GM12878 (cell line): ENCODE measurements at regions not wholly inside any gene's neighbourhood (a gene's known extent, or its start where the extent isn't known, plus 50 kb on each side); places are given as distances from the start of the nearest gene placed in this dataset.

Experiments used
- ATAC-seq: fragments of 200-7000 bp; cut with Tn5 transposase; 3 replicates; pipeline ENCODE4 v1.9.1; 2020; ENCODE audit warnings: mild to moderate bottlenecking, moderate library complexity
- BruUV-seq: library from RNA; stranded (reverse); fragments of 400-500 nt; replicated peaks from 2 replicates; lab custom pipeline; 2021; lab: Mats Ljungman, UMichigan
- CTCF ChIA-PET: fragments of 300-600 bp; sonication (Branson Sonifier 250); formaldehyde crosslinking; extraction: SDS; loops from one replicate; lab custom pipeline; 2021; ENCODE audit warnings: inconsistent platforms; lab: Yijun Ruan, JAX
- POLR2A ChIA-PET: fragments of 350-600 bp; formaldehyde crosslinking; extraction: SDS; loops from one replicate; lab custom pipeline; 2021; ENCODE audit warnings: inconsistent platforms; lab: Charles Lee
- RAD21 ChIA-PET: fragments of 300-600 bp; sonication (Branson Sonifier 250); formaldehyde crosslinking; loops from one replicate; lab custom pipeline; 2023; ENCODE audit warnings: antibody characterized with exemption; ENCODE audit not compliant: unreplicated experiment; lab: Charles Lee
- SMC1A ChIA-PET: fragments of 300-600 bp; sonication (Branson Sonifier 250); formaldehyde crosslinking; loops from one replicate; lab custom pipeline; 2023; ENCODE audit not compliant: unreplicated experiment, uncharacterized antibody; lab: Charles Lee
- DNase-seq: peaks from one replicate; pipeline ENCODE4 v3.0.0-alpha.2; 2011; ENCODE audit warnings: low read depth, low spot score
- FAIRE-seq: peaks from 3 replicates; lab custom pipeline; 2011; peaks lifted over from hg19 to GRCh38; lab: Jason Lieb, UNC
- H2AFZ ChIP-seq: 2 replicates; pipeline ENCODE4 v1.6.0; 2011; ENCODE audit warnings: low read depth, low read length, control low read depth; ENCODE audit not compliant: control insufficient read depth
- H3K27ac ChIP-seq: 2 replicates; pipeline ENCODE4 v1.5.1; 2011; ENCODE audit warnings: control low read depth; ENCODE audit not compliant: control insufficient read depth, insufficient read depth
- H3K27me3 ChIP-seq, 2 experiments: replicated peaks in 1 of 2; 2 replicates each; pipeline versions ENCODE4 v1.6.0 to v1.6.1; 2011; ENCODE audit warnings: low read length in 1 of 2; ENCODE audit not compliant: control insufficient read depth in 2 of 2, insufficient read depth in 2 of 2
- H3K36me3 ChIP-seq, 2 experiments: 2 replicates each; pipeline ENCODE4 v1.5.1; 2011; ENCODE audit warnings: low read length in 1 of 2; ENCODE audit not compliant: control insufficient read depth in 2 of 2, insufficient read depth in 2 of 2
- H3K4me1 ChIP-seq: 2 replicates; pipeline ENCODE4 v1.6.1; 2011; ENCODE audit warnings: mild to moderate bottlenecking, low read length, moderate library complexity, mixed read lengths; ENCODE audit not compliant: control insufficient read depth, insufficient read depth
- H3K4me2 ChIP-seq: 2 replicates; pipeline ENCODE4 v1.6.0; 2011; ENCODE audit warnings: control low read depth; ENCODE audit not compliant: control insufficient read depth, insufficient read depth
- H3K4me3 ChIP-seq: fragments of 200-600 bp; sonication (generic); 2 replicates; pipeline ENCODE4 v1.5.1; 2016
- H3K79me2 ChIP-seq: 2 replicates; pipeline ENCODE4 v1.6.0; 2011; ENCODE audit warnings: low read length; ENCODE audit not compliant: control insufficient read depth, insufficient read depth
- H3K9ac ChIP-seq: 2 replicates; pipeline ENCODE4 v1.8.0; 2011; ENCODE audit warnings: low read length, control low read depth, mixed read lengths; ENCODE audit not compliant: control insufficient read depth, insufficient read depth
- H3K9me3 ChIP-seq: replicated peaks from 3 replicates; pipeline ENCODE4 v1.5.1; 2011; ENCODE audit warnings: mild to moderate bottlenecking, low read length; ENCODE audit not compliant: control insufficient read depth, insufficient read depth
- H4K20me1 ChIP-seq: 2 replicates; pipeline ENCODE4 v1.6.0; 2011; ENCODE audit not compliant: control insufficient read depth, insufficient read depth
- BRCA1 ChIP-seq: IDR thresholded peaks from 2 replicates; pipeline ENCODE4 v1.6.1; 2011; ENCODE audit warnings: low read depth, low read length, improper control_type of control experiment
- CBFB ChIP-seq: IDR thresholded peaks from 2 replicates; pipeline ENCODE4 v1.6.1; 2016; ENCODE audit warnings: antibody characterized with exemption, low read depth
- CEBPB ChIP-seq, 2 experiments: fragments of 150-350 bp in 1 of 2; IDR thresholded peaks; 2 replicates each; pipeline ENCODE4 v1.6.1; 2012 to 2014; ENCODE audit warnings: low read depth in 2 of 2, low read length in 2 of 2, borderline replicate concordance in 1 of 2, inconsistent platforms in 1 of 2
- EED ChIP-seq: sonication (generic); IDR thresholded peaks from 2 replicates; pipeline ENCODE4 v1.6.1; 2016; ENCODE audit warnings: antibody characterized with exemption, low read depth
- GABPA ChIP-seq: IDR thresholded peaks from 2 replicates; pipeline ENCODE4 v1.6.1; 2014; ENCODE audit warnings: antibody characterized with exemption, low read depth, mild to moderate bottlenecking, inconsistent platforms
- GATAD2B ChIP-seq: fragments of 450-650 bp; conservative IDR thresholded peaks from 2 replicates; pipeline ENCODE4 v1.6.1; 2017; ENCODE audit warnings: low read depth, mild to moderate bottlenecking, moderate library complexity
- IKZF1 ChIP-seq: fragments of 450-650 bp; conservative IDR thresholded peaks from 2 replicates; pipeline ENCODE4 v1.6.1; 2017; ENCODE audit warnings: antibody characterized with exemption, mild to moderate bottlenecking
- KDM1A ChIP-seq: fragments of 200-600 bp; sonication (generic); IDR thresholded peaks from 2 replicates; pipeline ENCODE4 v1.6.1; 2016; ENCODE audit warnings: borderline replicate concordance
- MYC ChIP-seq: IDR thresholded peaks from 2 replicates; pipeline ENCODE4 v1.6.1; 2011; ENCODE audit warnings: mild to moderate bottlenecking, low read length, moderate library complexity, inconsistent platforms; ENCODE audit not compliant: insufficient read depth, insufficient replicate concordance, insufficient read length, severe bottlenecking
- PML ChIP-seq: IDR thresholded peaks from 2 replicates; pipeline ENCODE4 v1.6.1; 2012; ENCODE audit warnings: low read length, inconsistent platforms
- POU2F2 ChIP-seq: IDR thresholded peaks from 3 replicates; pipeline ENCODE4 v1.6.1; 2011; ENCODE audit warnings: low read depth, mild to moderate bottlenecking, low read length, borderline replicate concordance
- RFX5 ChIP-seq: IDR thresholded peaks from 2 replicates; pipeline ENCODE4 v1.6.1; 2011; ENCODE audit warnings: low read depth, low read length, improper control_type of control experiment
- SRF ChIP-seq, 2 experiments: IDR thresholded peaks; 2 replicates each; pipeline ENCODE4 v1.6.1; 2011; ENCODE audit warnings: low read depth in 2 of 2, low read length in 2 of 2, mild to moderate bottlenecking in 1 of 2, moderate library complexity in 1 of 2
- ZZZ3 ChIP-seq: IDR thresholded peaks from 2 replicates; pipeline ENCODE4 v1.6.1; 2011; ENCODE audit warnings: low read depth; ENCODE audit not compliant: control insufficient read depth, insufficient read length
- in situ Hi-C: fragments of 300-500 bp; cut with MboI; formaldehyde crosslinking; loops from 9 replicates; pipeline ENCODE4 v1.14.3; 2018; ENCODE audit warnings: mixed read lengths
- intact Hi-C: fragments of 100-400 bp; cut with micrococcal nuclease; formaldehyde crosslinking; loops from one replicate; pipeline ENCODE4 v1.14.2; 2022; ENCODE audit not compliant: unreplicated experiment
- TF ChIP-seq, protein P1 (sequence below): fragments of 450-650 bp; IDR thresholded peaks from 2 replicates; pipeline ENCODE4 v1.6.1; 2016; ENCODE audit warnings: mild to moderate bottlenecking
- TF ChIP-seq, protein P2 (sequence below): IDR thresholded peaks from 2 replicates; pipeline ENCODE4 v1.6.1; 2012; ENCODE audit warnings: low read depth, low read length, improper control_type of control experiment
- TF ChIP-seq, protein P3 (sequence below): fragments of 450-650 bp; IDR thresholded peaks from 2 replicates; pipeline ENCODE4 v1.6.1; 2016; ENCODE audit warnings: mild to moderate bottlenecking
- TF ChIP-seq, protein P4 (sequence below): fragments of 450-650 bp; IDR thresholded peaks from 2 replicates; pipeline ENCODE4 v1.6.1; 2016; ENCODE audit warnings: mild to moderate bottlenecking, moderate library complexity, borderline replicate concordance

DNA sequence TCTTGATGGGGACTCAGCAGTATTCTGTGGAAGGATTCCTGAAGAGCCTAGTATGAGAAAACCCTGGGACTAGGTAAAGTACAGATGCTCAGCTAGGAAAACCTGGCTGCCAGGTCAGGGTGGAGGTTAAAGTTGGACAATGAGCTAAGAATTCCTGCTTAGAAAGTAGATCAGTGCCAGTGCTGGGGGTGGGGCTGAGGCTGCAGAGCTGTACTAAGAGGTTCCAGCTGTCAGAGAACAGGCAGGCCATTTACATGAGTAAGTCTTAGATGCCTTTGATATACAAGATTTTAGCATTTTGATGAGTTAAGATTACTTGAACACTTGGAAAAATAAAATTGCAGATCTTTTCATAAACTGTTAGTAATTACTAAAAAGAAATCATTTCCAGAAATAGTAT lies 332.3 kb upstream of the NUDT12 start:
- H3K4me2 ChIP-seq = no peak overlapping the region
- RAD21 ChIA-PET = interaction anchor here (0.7 to 0.9 kb wide), 2 partner anchors 12 to 23 kb away, joined by 3 to 6 read pairs; no protein-coding TSS in a partner anchor
- POLR2A ChIA-PET = interaction anchor here (0.9 kb wide), 1 partner anchor 13 kb away, joined by 3 read pairs; no protein-coding TSS in a partner anchor
- no peak overlapping the region for H3K9ac ChIP-seq
- H3K4me3 ChIP-seq = no peak overlapping the region
- ATAC-seq (no peak), DNase-seq (no peak), FAIRE-seq (no peak)
- H3K36me3 ChIP-seq = no peaks in the 10 kb centered on the region
- in situ Hi-C loops = no loop called here
- H4K20me1 ChIP-seq = no peaks in the 10 kb centered on the region
- SMC1A ChIA-PET = interaction anchor here (0.8 to 4.7 kb wide), 3 partner anchors 15 to 33 kb away, joined by 3 to 29 read pairs (median 3); no protein-coding TSS in a partner anchor
- no peaks in the 10 kb centered on the region for H3K9me3 ChIP-seq
- no TSS peak for BruUV-seq
- CTCF ChIA-PET = interaction anchor here (0.5 to 0.9 kb wide), 2 partner anchors 12 to 15 kb away, joined by 3 read pairs; no protein-coding TSS in a partner anchor
- H3K79me2 ChIP-seq = no peaks in the 10 kb centered on the region
- H3K27ac ChIP-seq = no peak overlapping the region
- no peak overlapping the region for H2AFZ ChIP-seq
- intact Hi-C loops = no loop called here
- H3K4me1 ChIP-seq = no peaks in the 10 kb centered on the region
- TF ChIP-seq GABPA (no peak), POU2F2 (no peak), CBFB (no peak), GATAD2B (no peak), CEBPB (IDR thresholded peaks at IDR 0.05; ENCODE audit: borderline replicate concordance in 1 of 2, low read depth in 2 of 2, low read length in 2 of 2) (no peak), EED (no peak), KDM1A (no peak), IKZF1 (no peak), ZZZ3 (no peak), PML (no peak), SRF (IDR thresholded peaks at IDR 0.05; ENCODE audit: low read depth in 2 of 2, low read length in 2 of 2) (no peak), MYC (no peak), BRCA1 (no peak), RFX5 (no peak)
- TF ChIP-seq, protein P1, sequence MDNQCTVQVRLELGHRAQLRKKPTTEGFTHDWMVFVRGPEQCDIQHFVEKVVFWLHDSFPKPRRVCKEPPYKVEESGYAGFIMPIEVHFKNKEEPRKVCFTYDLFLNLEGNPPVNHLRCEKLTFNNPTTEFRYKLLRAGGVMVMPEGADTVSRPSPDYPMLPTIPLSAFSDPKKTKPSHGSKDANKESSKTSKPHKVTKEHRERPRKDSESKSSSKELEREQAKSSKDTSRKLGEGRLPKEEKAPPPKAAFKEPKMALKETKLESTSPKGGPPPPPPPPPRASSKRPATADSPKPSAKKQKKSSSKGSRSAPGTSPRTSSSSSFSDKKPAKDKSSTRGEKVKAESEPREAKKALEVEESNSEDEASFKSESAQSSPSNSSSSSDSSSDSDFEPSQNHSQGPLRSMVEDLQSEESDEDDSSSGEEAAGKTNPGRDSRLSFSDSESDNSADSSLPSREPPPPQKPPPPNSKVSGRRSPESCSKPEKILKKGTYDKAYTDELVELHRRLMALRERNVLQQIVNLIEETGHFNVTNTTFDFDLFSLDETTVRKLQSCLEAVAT = no peak
- TF ChIP-seq, protein P2, sequence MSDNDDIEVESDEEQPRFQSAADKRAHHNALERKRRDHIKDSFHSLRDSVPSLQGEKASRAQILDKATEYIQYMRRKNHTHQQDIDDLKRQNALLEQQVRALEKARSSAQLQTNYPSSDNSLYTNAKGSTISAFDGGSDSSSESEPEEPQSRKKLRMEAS = no peak
- TF ChIP-seq, protein P3, sequence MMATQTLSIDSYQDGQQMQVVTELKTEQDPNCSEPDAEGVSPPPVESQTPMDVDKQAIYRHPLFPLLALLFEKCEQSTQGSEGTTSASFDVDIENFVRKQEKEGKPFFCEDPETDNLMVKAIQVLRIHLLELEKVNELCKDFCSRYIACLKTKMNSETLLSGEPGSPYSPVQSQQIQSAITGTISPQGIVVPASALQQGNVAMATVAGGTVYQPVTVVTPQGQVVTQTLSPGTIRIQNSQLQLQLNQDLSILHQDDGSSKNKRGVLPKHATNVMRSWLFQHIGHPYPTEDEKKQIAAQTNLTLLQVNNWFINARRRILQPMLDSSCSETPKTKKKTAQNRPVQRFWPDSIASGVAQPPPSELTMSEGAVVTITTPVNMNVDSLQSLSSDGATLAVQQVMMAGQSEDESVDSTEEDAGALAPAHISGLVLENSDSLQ = no peak
- TF ChIP-seq, protein P4, sequence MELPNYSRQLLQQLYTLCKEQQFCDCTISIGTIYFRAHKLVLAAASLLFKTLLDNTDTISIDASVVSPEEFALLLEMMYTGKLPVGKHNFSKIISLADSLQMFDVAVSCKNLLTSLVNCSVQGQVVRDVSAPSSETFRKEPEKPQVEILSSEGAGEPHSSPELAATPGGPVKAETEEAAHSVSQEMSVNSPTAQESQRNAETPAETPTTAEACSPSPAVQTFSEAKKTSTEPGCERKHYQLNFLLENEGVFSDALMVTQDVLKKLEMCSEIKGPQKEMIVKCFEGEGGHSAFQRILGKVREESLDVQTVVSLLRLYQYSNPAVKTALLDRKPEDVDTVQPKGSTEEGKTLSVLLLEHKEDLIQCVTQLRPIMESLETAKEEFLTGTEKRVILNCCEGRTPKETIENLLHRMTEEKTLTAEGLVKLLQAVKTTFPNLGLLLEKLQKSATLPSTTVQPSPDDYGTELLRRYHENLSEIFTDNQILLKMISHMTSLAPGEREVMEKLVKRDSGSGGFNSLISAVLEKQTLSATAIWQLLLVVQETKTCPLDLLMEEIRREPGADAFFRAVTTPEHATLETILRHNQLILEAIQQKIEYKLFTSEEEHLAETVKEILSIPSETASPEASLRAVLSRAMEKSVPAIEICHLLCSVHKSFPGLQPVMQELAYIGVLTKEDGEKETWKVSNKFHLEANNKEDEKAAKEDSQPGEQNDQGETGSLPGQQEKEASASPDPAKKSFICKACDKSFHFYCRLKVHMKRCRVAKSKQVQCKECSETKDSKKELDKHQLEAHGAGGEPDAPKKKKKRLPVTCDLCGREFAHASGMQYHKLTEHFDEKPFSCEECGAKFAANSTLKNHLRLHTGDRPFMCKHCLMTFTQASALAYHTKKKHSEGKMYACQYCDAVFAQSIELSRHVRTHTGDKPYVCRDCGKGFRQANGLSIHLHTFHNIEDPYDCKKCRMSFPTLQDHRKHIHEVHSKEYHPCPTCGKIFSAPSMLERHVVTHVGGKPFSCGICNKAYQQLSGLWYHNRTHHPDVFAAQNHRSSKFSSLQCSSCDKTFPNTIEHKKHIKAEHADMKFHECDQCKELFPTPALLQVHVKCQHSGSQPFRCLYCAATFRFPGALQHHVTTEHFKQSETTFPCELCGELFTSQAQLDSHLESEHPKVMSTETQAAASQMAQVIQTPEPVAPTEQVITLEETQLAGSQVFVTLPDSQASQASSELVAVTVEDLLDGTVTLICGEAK = no peak
- H3K27me3 ChIP-seq = no peaks in the 10 kb centered on the region
